ENCODE measurements at regions not wholly inside any gene's neighbourhood (a gene's known extent, or its start where the extent isn't known, plus 50 kb on each side); places are given as distances from the start of the nearest gene placed in this dataset.

DNA sequence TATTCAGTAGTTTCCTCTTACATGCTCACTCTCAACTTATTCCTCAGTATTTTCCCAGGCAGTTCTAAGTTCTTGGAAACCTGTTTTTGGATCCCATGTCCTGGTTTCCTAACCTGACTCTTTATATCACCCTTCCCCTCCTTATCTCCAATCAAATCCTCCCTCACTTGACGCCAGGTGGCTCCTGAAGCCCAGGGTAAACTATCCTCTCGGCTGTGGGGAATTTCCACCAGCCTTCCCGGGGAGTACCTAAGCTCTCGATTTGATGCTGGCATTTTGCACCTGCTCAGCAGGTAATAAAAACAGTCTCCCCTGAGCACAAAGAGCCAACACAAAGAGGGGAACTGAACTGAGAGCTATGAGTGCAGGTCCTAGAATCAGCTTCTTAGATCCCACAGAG is 538.0 kb downstream of the SLC4A3 start:
- no peak for FAIRE-seq
- Histone ChIP-seq H3K9me3 (ENCODE audit: control insufficient read depth in 2 of 3, insufficient read depth in 1 of 3, low read length in 3 of 3) (no peaks in the 10 kb centered on the region), H3K27me3 (ENCODE audit: control insufficient read depth, insufficient read depth, low read length) (no peaks in the 10 kb centered on the region), H3K9ac (ENCODE audit: low read length in 3 of 3) (no peak overlapping the region), H3K4me3 (ENCODE audit: low read length in 3 of 3) (no peak overlapping the region), H3K27ac (ENCODE audit: low read depth in 2 of 2, low read length in 2 of 2) (no peak overlapping the region), H3K36me3 (ENCODE audit: control insufficient read depth in 2 of 3, insufficient read depth in 3 of 3, low read length in 3 of 3) (no peaks in the 10 kb centered on the region), H3K4me1 (ENCODE audit: control insufficient read depth in 2 of 3, insufficient read depth in 2 of 3, low read depth in 1 of 3, low read length in 3 of 3) (no peaks in the 10 kb centered on the region)
- DNase-seq: peak in 4 of 5 donors; percentile 28 to 51 (median 46)
- TF ChIP-seq CTCF (IDR thresholded peaks at IDR 0.05; ENCODE audit: borderline replicate concordance, extremely low read depth, insufficient read depth): peak; percentile 13
- intact Hi-C loops (cut with DNase I): no loop called here

DNA sequence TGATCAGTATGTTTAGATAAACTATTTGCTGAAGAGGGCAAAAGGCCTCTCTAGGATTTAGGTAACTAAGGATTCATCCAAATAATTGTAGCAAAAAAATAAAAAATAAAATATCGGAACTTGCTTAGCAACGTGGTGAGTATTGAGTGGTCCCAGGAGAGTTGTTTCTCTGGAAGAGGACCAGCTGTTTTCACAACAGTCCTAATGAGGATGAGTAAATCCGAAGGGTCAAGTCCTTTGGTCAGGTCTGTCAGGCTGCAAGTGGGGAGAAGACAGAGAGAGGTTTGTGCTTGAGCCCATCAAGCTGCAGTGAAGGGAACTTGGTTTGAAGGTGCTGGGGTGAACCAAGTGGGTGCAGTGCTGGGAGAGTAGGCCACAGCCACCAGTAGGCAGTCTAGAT is 539.2 kb downstream of the SLC4A3 start:
- FAIRE-seq: no peak
- no peaks in the 10 kb centered on the region for H3K9me3 ChIP-seq (ENCODE audit: control insufficient read depth in 2 of 3, insufficient read depth in 1 of 3, low read length in 3 of 3)
- H3K27me3 ChIP-seq (ENCODE audit: control insufficient read depth, insufficient read depth, low read length): no peaks in the 10 kb centered on the region
- H3K27ac ChIP-seq (ENCODE audit: low read depth in 2 of 2, low read length in 2 of 2): no peak overlapping the region
- no peaks in the 10 kb centered on the region for H3K36me3 ChIP-seq (ENCODE audit: control insufficient read depth in 2 of 3, insufficient read depth in 3 of 3, low read length in 3 of 3)
- intact Hi-C loops (cut with DNase I): no loop called here
- no peak overlapping the region for H3K4me3 ChIP-seq (ENCODE audit: low read length in 3 of 3)
- no peaks in the 10 kb centered on the region for H3K4me1 ChIP-seq (ENCODE audit: control insufficient read depth in 2 of 3, insufficient read depth in 2 of 3, low read depth in 1 of 3, low read length in 3 of 3)
- H3K9ac ChIP-seq (ENCODE audit: low read length in 3 of 3): no peak overlapping the region
- no peak for DNase-seq
- no peak for TF ChIP-seq CTCF (IDR thresholded peaks at IDR 0.05; ENCODE audit: borderline replicate concordance, extremely low read depth, insufficient read depth)

DNA sequence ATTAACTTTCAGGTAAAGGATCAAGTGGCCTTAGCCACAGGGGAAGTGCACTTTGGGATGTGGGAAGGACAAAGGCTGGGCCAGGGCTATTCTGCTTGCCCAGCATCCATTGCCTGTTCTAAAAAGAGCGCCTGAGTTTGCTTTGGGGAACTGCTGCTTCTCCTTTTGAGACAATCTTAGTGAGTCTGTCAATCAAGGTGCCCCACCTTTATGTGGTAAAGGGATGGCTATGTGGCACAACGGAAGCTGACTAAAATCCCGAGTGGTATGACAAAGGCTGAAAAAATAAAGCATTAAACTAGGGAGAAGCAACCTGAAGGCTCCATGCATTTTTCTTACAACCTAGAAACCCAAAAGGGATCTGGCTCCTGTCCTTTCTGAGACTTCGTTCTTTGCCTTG is 540.5 kb downstream of the SLC4A3 start:
- Histone ChIP-seq H3K9me3 (ENCODE audit: control insufficient read depth in 2 of 3, insufficient read depth in 1 of 3, low read length in 3 of 3) (no peaks in the 10 kb centered on the region), H3K4me1 (ENCODE audit: control insufficient read depth in 2 of 3, insufficient read depth in 2 of 3, low read depth in 1 of 3, low read length in 3 of 3) (no peaks in the 10 kb centered on the region), H3K36me3 (ENCODE audit: control insufficient read depth in 2 of 3, insufficient read depth in 3 of 3, low read length in 3 of 3) (no peaks in the 10 kb centered on the region), H3K4me3 (ENCODE audit: low read length in 3 of 3) (no peak overlapping the region), H3K27ac (ENCODE audit: low read depth in 2 of 2, low read length in 2 of 2) (no peak overlapping the region), H3K9ac (ENCODE audit: low read length in 3 of 3) (no peak overlapping the region), H3K27me3 (ENCODE audit: control insufficient read depth, insufficient read depth, low read length) (no peaks in the 10 kb centered on the region)
- intact Hi-C loops (cut with DNase I): no loop called here
- TF ChIP-seq CTCF (IDR thresholded peaks at IDR 0.05; ENCODE audit: borderline replicate concordance, extremely low read depth, insufficient read depth): no peak
- no peak for FAIRE-seq
- no peak for DNase-seq

DNA sequence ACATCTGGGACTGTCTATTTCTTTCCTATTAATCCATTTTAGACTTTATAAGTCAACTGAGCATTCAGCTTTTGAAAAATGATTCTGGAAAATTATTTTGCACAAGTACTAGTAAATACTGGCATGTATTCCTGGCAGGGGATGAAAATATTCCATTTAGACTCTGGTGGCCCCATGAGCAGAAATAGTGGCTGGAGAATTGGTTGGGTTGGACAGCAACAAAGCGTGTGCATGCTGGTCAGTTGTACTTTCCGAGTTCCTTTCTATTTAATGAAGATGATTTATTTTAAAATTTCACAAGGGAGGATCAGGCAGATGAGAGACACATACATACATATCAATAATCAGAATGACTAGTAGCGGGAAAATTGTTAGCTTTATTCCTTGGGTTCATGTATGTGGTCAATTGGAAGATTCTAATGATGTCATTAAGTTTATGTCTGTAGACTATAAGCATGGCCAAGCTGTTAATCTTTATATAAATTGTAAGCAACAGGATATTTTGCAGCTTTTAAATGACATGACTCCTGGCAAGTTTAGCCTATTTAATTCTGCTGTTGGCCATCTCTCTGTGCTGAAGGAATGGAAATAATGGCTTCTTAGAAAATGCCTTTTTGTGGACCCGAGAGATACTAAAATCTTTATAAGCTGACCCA is 541.6 kb downstream of the SLC4A3 start:
- FAIRE-seq: no peak
- Histone ChIP-seq H3K4me1 (ENCODE audit: control insufficient read depth in 2 of 3, insufficient read depth in 2 of 3, low read depth in 1 of 3, low read length in 3 of 3) (no peaks in the 10 kb centered on the region), H3K27me3 (ENCODE audit: control insufficient read depth, insufficient read depth, low read length) (no peaks in the 10 kb centered on the region), H3K9ac (ENCODE audit: low read length in 3 of 3) (no peak overlapping the region), H3K9me3 (ENCODE audit: control insufficient read depth in 2 of 3, insufficient read depth in 1 of 3, low read length in 3 of 3) (no peaks in the 10 kb centered on the region), H3K27ac (ENCODE audit: low read depth in 2 of 2, low read length in 2 of 2) (no peak overlapping the region), H3K36me3 (ENCODE audit: control insufficient read depth in 2 of 3, insufficient read depth in 3 of 3, low read length in 3 of 3) (no peaks in the 10 kb centered on the region), H3K4me3 (ENCODE audit: low read length in 3 of 3) (no peak overlapping the region)
- intact Hi-C loops (cut with DNase I): no loop called here
- TF ChIP-seq CTCF (IDR thresholded peaks at IDR 0.05; ENCODE audit: borderline replicate concordance, extremely low read depth, insufficient read depth): no peak
- DNase-seq: no peak

All from kidney (tissue), 13 donors.